Pons (tissue), 1 donor: ENCODE measurements at regions not wholly inside any gene's neighbourhood (a gene's known extent, or its start where the extent isn't known, plus 50 kb on each side); places are given as distances from the start of the nearest gene placed in this dataset.

Experiments used
- DNase-seq: peaks from one replicate; pipeline ENCODE4 v3.0.0-alpha.2; 2016; ENCODE audit warnings: low spot score

- DNase-seq, result no peak
These were observed 909.0 kb upstream of the LRRTM1 start for GRCh38 chr2:81213598-81213997.

GRCh38 chr2:81206216-81206615 lies 901.7 kb upstream of the LRRTM1 start:
- DNase-seq, result no peak

- no peak for DNase-seq
These were observed 892.5 kb upstream of the LRRTM1 start for GRCh38 chr2:81196933-81197628.

GRCh38 chr2:81196383-81196851 lies 891.9 kb upstream of the LRRTM1 start:
- no peak for DNase-seq

GRCh38 chr2:81195774-81196382 lies 891.3 kb upstream of the LRRTM1 start:
- no peak for DNase-seq

GRCh38 chr2:81195017-81195773 lies 890.6 kb upstream of the LRRTM1 start:
- no peak for DNase-seq

GRCh38 chr2:81194581-81194980 lies 890.0 kb upstream of the LRRTM1 start:
- DNase-seq, result no peak

- DNase-seq, result no peak
These were observed 889.6 kb upstream of the LRRTM1 start for GRCh38 chr2:81194176-81194575.

- no peak for DNase-seq
These were observed 877.3 kb upstream of the LRRTM1 start for GRCh38 chr2:81181845-81182244.

GRCh38 chr2:81171447-81171846 lies 866.9 kb upstream of the LRRTM1 start:
- no peak for DNase-seq

GRCh38 chr2:81163583-81163982 lies 859.0 kb upstream of the LRRTM1 start:
- no peak for DNase-seq

- no peak for DNase-seq
These were observed 854.0 kb upstream of the LRRTM1 start for GRCh38 chr2:81158505-81158904.

GRCh38 chr2:81148323-81148722 lies 843.8 kb upstream of the LRRTM1 start:
- DNase-seq, result no peak

- no peak for DNase-seq
These were observed 831.7 kb upstream of the LRRTM1 start for GRCh38 chr2:81136296-81136695.

- no peak for DNase-seq
These were observed 792.8 kb upstream of the LRRTM1 start for GRCh38 chr2:81097361-81097760.

GRCh38 chr2:81093031-81093430 lies 788.5 kb upstream of the LRRTM1 start:
- no peak for DNase-seq

GRCh38 chr2:81087646-81088045 lies 783.1 kb upstream of the LRRTM1 start:
- no peak for DNase-seq

GRCh38 chr2:81084101-81084500 lies 779.5 kb upstream of the LRRTM1 start:
- no peak for DNase-seq

GRCh38 chr2:81078631-81079030 lies 774.1 kb upstream of the LRRTM1 start:
- DNase-seq, result no peak

GRCh38 chr2:81078102-81078501 lies 773.5 kb upstream of the LRRTM1 start:
- no peak for DNase-seq

GRCh38 chr2:81077396-81077795 lies 772.8 kb upstream of the LRRTM1 start:
- no peak for DNase-seq

- no peak for DNase-seq
These were observed 768.9 kb upstream of the LRRTM1 start for GRCh38 chr2:81073412-81073811.

- DNase-seq, result no peak
These were observed 763.6 kb upstream of the LRRTM1 start for GRCh38 chr2:81068144-81068543.
